Spleen (tissue), 7 donors: ENCODE measurements at regions not wholly inside any gene's neighbourhood (a gene's known extent, or its start where the extent isn't known, plus 50 kb on each side); places are given as distances from the start of the nearest gene placed in this dataset.

Source experiments
- CTCF ChIP-seq, 11 experiments: fragments of 200-600 bp in 7 of 11; fragments of 450-650 bp in 4 of 11; sonication (generic) in 4 of 11; IDR thresholded peaks in 8 of 11; conservative IDR thresholded peaks in 3 of 11; 1 replicate in 7 of 11; 2 replicates in 4 of 11; pipeline versions ENCODE4 v1.4.0 to v1.8.0; 2016 to 2021; ENCODE audit warnings: antibody characterized with exemption in 11 of 11, inconsistent platforms in 4 of 11, mild to moderate bottlenecking in 1 of 11
- POLR2A ChIP-seq, 3 donors: fragments of 450-650 bp; IDR thresholded peaks; one replicate each; pipeline ENCODE4 v1.5.1; 2017; ENCODE audit warnings: antibody characterized with exemption in 3 of 3, mild to moderate bottlenecking in 1 of 3
- POLR2AphosphoS5 ChIP-seq, 3 donors: sonication (generic); formaldehyde crosslinking; IDR thresholded peaks; one replicate each; pipeline ENCODE4 v1.5.1; 2017; ENCODE audit warnings: antibody characterized with exemption in 3 of 3
- donor health status: DM: no; HTN: no; CAD: no; lungs with moderate emphysema.
- donor health status: DM: no; HTN: no; CAD: no.
- donor health status: DM: no; HTN: no; CAD: no.

GRCh38 chr14:97457575-97458085, 660.4 kb downstream of the VRK1 start:
- TF ChIP-seq CTCF (IDR thresholded peaks at IDR 0.05 in 8 of 11, conservative IDR thresholded peaks at IDR 0.05 in 3 of 11), result no peak
- no peak for TF ChIP-seq POLR2A (IDR thresholded peaks at IDR 0.05)
- TF ChIP-seq POLR2AphosphoS5 (IDR thresholded peaks at IDR 0.05), result no peak
